HG03571 (cell line): ENCODE measurements at regions not wholly inside any gene's neighbourhood (a gene's known extent, or its start where the extent isn't known, plus 50 kb on each side); places are given as distances from the start of the nearest gene placed in this dataset.
"Not testable (repeated sequence)": the region's sequence is repeated elsewhere in the genome, so short reads cannot be mapped to it uniquely, and the experiment has no call there.

Experiments used
- ATAC-seq: cut with Tn5 transposase; IDR thresholded peaks from one replicate; pipeline ENCODE4 v1.9.1; 2021; ENCODE audit not compliant: unreplicated experiment

GRCh38 chr2:212791569-212791968 lies 253.0 kb upstream of the ERBB4 start:
- ATAC-seq, result no peak

DNA sequence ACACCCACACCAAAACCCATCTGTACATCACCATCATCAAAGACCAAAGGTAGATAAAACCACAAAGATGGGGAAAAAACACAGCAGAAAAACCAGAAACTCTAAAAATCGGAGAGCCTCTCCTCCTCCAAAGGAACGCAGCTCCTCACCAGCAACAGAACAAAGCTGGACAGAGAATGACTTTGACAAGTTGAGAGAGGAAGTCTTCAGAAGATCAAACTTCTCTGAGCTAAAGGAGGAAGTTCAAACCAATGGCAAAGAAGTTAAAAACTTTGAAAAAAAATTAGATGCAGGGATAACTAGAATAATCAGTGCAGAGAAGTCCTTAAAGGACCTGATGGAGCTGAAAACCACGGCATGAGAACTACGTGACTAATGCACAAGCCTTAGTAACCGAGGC lies 247.5 kb upstream of the ERBB4 start:
- not testable (repeated sequence) for ATAC-seq

DNA sequence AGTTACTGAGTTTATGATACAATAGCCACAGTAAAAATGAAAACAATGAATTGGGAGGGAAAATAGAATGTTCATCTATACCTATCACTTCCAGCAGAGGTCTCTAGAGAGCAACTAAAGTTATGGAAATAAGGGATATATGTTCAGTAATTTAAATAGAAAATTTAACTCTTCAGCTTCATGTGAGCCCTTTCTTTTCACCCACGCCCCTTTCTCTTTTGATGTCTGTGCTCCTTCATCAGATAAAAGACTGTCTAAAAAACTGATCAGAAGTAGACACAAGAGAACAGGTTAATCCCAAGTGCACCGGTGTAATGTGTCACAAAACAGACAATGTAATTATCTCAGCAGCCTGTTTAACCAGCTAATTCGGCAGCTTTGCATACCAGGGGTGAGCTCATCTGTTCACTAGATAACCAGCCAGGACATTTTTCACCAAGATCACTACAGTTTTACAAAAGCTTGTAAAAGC lies 238.5 kb upstream of the ERBB4 start:
- ATAC-seq, result peak; percentile 73

- no peak for ATAC-seq
Observed at GRCh38 chr2:212773808-212774339, 235.3 kb upstream of the ERBB4 start.

DNA sequence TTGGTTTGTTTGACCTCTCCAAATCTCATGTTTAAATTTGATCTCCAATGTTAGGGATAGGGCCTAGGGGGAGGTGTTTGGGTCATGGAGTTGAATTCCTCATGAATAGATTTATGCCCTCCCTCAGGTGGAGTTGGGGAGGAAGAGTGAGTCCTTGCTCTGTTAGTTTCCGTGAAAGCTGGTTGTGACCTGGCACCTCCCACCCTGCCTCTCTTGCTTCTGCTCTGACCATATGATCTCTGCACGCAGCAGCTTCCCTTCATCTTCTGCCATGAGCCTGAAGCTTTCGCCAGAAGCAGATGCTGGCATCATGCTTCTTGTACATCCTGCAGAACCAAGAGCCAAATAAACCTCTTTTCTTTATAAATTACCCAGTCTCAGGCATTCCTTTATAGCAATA lies 231.6 kb upstream of the ERBB4 start:
- ATAC-seq, result no peak

- ATAC-seq, result no peak
Observed at GRCh38 chr2:212766921-212767320, 228.3 kb upstream of the ERBB4 start.

- no peak for ATAC-seq
Observed at GRCh38 chr2:212752730-212753351, 214.2 kb upstream of the ERBB4 start.

GRCh38 chr2:212745359-212745758 lies 206.8 kb upstream of the ERBB4 start:
- ATAC-seq, result no peak

- ATAC-seq, result no peak
Observed at GRCh38 chr2:212737392-212738172, 199.0 kb upstream of the ERBB4 start.

- ATAC-seq, result no peak
Observed at GRCh38 chr2:212736385-212736726, 197.8 kb upstream of the ERBB4 start.

DNA sequence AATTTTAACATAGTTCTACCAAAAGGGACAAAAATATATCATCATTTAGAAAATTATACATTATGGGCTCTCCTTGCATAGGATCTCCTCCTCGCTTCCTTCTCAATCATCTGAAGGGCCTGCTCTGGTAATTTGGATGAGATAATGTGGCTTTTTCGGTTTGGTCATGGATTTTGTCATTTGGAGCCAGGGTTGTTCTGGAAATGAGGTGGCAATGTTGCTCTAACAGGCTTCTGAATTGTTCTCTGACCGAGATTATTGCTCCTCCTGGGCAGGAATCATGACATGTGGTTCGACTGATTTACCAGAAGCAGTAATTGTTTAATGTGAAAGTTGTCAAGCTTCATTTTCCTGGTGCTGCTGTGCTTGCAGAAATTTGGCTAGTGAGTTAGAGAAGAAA lies 194.7 kb upstream of the ERBB4 start:
- peak; percentile 21 for ATAC-seq

DNA sequence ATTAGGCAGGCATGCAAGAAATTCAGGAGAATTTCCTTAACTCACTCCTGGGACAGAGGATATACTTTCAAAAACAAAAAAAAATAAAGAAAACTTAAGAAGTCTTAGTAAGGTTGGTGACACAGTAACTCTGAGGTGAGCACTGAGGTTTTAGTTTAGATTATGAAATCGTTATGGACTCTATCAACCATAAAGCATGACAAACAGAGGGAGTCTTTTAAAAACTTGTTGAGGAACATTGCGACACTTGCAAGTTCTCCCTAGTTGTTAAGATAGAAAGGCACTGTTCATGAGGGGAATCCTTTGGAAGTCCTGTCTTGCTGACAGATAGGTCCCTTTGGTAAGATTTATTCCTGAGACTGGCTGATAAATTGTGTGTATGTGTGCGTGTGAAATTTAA lies 194.3 kb upstream of the ERBB4 start:
- ATAC-seq, result no peak

DNA sequence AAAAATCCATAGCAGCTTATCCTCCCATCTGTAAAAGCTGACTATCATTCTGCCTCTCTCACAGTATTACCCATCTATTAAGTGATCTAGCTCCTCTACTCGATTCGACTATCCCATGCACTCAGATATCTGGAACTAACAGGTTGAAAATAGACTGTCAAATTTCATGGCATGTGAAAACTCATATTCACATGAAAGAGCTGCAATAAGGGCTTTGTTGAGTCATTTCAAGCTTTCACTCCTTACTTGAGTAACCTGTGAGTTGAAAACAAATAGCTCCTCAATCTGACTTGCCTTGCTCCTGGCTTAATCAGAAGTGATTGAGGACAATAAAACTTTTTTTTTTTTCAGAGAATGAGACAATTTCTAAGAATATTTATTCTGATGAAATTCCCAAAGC lies 192.4 kb upstream of the ERBB4 start:
- peak; percentile 84 for ATAC-seq

DNA sequence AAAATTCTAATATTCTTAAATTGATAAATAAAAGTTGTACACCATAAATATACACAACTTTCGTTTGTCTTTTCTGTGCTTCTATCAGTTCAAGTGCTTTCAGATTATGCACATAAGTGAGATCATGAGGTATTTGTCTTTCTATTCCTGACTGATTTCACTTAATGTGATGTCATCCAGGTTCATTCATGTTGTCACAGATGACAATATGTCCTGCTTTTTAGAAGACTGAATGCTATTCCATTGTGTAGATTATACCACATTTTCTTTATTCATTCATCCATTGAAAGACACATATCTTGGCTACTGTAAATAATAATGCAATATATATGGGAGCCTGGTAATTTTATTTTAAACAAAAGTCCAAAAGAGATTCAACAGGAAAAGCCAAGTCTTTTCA lies 190.1 kb upstream of the ERBB4 start:
- no peak for ATAC-seq

DNA sequence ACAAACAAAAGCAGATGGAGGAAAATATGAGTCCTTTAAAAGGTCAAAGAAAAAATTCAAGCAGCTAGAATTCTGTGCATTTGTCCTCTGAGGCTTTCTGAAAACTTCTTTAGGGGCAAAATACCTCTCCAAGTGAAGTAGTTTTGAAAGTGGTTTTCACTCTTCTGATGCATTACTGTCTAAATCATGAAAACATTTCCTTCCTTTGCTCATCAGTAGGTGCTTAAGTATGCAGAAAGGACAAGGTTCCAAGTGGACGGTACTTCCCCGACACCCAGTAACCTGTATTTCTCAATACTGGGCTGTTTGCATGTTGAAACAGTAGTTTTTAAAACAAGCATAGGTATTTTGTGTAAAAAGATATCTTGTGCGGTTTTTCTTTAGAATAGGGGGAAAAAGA lies 189.1 kb upstream of the ERBB4 start:
- peak; percentile 31 for ATAC-seq

DNA sequence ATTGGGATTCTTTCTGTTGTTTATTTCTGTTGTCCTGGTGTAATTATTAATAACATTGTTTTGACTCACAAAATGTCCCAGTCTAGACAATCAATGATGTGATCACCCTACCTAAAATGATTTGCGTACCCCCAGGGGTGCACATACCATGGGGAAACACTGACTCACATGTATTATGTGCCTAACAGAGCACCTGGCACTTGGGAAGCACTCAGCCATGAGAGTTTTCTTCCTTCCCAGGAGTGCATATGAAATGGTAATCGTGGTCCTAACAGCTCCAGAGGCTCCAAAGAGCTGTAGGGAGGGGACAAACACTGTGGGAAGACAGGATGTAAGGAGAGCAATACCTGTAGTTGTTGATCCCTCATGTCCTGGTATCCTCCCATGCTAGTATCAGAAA lies 187.8 kb upstream of the ERBB4 start:
- ATAC-seq, result no peak

- ATAC-seq, result no peak
Observed at GRCh38 chr2:212725180-212725579, 186.6 kb upstream of the ERBB4 start.

DNA sequence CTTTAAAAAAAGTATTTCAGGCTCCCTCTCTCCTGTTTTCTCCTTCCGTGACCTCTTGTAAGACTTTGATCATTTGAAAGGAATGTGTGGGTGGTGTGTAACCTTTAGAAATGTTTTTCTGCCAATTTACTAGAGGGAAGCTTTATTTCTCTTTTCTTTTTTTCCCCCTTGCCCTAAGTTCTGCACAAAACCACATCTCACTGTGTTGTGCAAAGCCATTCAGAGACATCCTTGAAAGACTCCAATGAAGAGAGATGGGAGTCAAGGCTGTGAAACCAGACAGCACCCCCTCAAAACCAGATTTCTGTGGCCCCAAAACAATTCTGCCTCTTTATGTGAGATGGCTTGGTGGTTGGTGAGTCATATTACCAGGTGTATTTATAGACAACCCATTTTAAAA lies 184.6 kb upstream of the ERBB4 start:
- no peak for ATAC-seq

- no peak for ATAC-seq
Observed at GRCh38 chr2:212722046-212722445, 183.4 kb upstream of the ERBB4 start.

GRCh38 chr2:212721026-212721451 lies 182.4 kb upstream of the ERBB4 start:
- no peak for ATAC-seq

DNA sequence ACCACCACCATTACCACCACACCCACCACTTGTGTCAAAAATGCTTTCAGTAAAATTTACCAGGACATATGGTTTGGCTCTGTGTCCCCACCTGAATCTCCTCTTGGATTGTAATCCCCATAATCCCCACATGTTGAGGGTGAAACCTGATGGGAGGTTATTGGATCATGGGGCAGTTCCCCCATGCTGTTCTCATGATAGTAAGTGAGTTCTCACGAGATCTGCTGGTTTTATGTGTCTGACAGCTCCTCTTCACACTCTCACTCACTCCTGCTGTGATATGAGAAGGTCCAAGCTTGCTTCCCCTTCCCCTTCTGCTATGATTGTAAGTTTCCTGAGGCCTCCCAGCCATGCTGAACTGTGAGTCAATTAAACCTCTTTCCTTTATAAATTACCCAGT lies 176.8 kb upstream of the ERBB4 start:
- ATAC-seq, result not testable (repeated sequence)

DNA sequence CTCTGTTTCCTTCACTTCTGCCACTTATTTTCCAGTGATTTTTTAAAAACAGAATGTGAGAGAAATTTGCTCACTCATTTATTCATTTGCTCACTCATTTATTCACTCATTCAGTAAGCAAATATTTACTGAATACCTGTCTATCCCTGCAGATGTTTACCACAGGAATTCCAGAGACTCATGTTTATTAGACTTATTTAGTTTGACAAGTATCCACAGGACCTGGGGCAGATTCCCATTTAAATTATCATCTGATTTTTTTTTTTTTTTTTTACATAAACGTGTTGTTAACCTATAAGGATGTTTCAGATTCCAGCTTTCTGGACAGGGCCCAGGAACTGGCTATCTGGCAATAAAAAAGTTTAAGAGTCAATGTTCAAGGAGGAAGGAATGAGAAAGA lies 175.1 kb upstream of the ERBB4 start:
- ATAC-seq, result no peak
